ENCODE measurements at regions not wholly inside any gene's neighbourhood (a gene's known extent, or its start where the extent isn't known, plus 50 kb on each side); places are given as distances from the start of the nearest gene placed in this dataset.

- Histone ChIP-seq H3K9me3 (ENCODE audit: control insufficient read depth, insufficient read depth, low read length) (no peaks in the 10 kb centered on the region), H3K4me3 (ENCODE audit: low read length) (no peak overlapping the region), H3K27ac (ENCODE audit: low read length) (no peak overlapping the region), H3K4me1 (ENCODE audit: control insufficient read depth, insufficient read depth, low read length) (no peaks in the 10 kb centered on the region), H3K27me3 (ENCODE audit: control insufficient read depth, insufficient read depth, low read length) (no peaks in the 10 kb centered on the region), H3K36me3 (ENCODE audit: control insufficient read depth, insufficient read depth, low read length) (no peaks in the 10 kb centered on the region)
- Mint-ChIP-seq H3K9me3 (peaks cover 8 to 9% of the 10 kb centered on the region in 2 donors), H3K4me3 (no peak overlapping the region), H3K4me1 (no peaks in the 10 kb centered on the region), H3K27me3 (ENCODE audit: low read depth in 2 of 2) (no peaks in the 10 kb centered on the region), H3K27ac (no peak overlapping the region), H3K36me3 (no peaks in the 10 kb centered on the region)
- intact Hi-C loops (cut with micrococcal nuclease), result no loop called here
- WGBS (ENCODE audit: insufficient coverage), result 84% methylated on average over 6 of the region's 6 CpGs
- DNase-seq, result no peak
- TF ChIP-seq CTCF (IDR thresholded peaks at IDR 0.05), result no peak
- no peak for ATAC-seq
Observed at GRCh38 chr6:9810286-9810685, 604.6 kb downstream of the TFAP2A start.

- H3K27me3 ChIP-seq (ENCODE audit: control insufficient read depth, insufficient read depth, low read length), result no peaks in the 10 kb centered on the region
- H3K27me3 Mint-ChIP-seq (ENCODE audit: low read depth in 2 of 2), result no peaks in the 10 kb centered on the region
- DNase-seq (no peak), ATAC-seq (no peak)
- H3K4me1 ChIP-seq (ENCODE audit: control insufficient read depth, insufficient read depth, low read length), result no peaks in the 10 kb centered on the region
- 84% methylated on average over 5 of the region's 6 CpGs for WGBS (ENCODE audit: insufficient coverage)
- no peak overlapping the region for H3K4me3 ChIP-seq (ENCODE audit: low read length)
- no peak for TF ChIP-seq CTCF (IDR thresholded peaks at IDR 0.05)
- no peaks in the 10 kb centered on the region for H3K36me3 Mint-ChIP-seq
- H3K27ac ChIP-seq (ENCODE audit: low read length), result no peak overlapping the region
- intact Hi-C loops (cut with micrococcal nuclease), result no loop called here
- no peaks in the 10 kb centered on the region for H3K36me3 ChIP-seq (ENCODE audit: control insufficient read depth, insufficient read depth, low read length)
- H3K9me3 ChIP-seq (ENCODE audit: control insufficient read depth, insufficient read depth, low read length), result peaks cover 5% of the 10 kb centered on the region
- no peak overlapping the region for H3K4me3 Mint-ChIP-seq
- H3K4me1 Mint-ChIP-seq, result no peaks in the 10 kb centered on the region
- no peak overlapping the region for H3K27ac Mint-ChIP-seq
- H3K9me3 Mint-ChIP-seq, result peaks cover 8 to 11% of the 10 kb centered on the region in 2 donors
Observed at GRCh38 chr6:9806195-9806594, 608.7 kb downstream of the TFAP2A start.

GRCh38 chr6:9801249-9801754, 613.6 kb downstream of the TFAP2A start:
- no peaks in the 10 kb centered on the region for H3K27me3 Mint-ChIP-seq (ENCODE audit: low read depth in 2 of 2)
- H3K4me3 Mint-ChIP-seq, result no peak overlapping the region
- ATAC-seq (no peak), DNase-seq (no peak)
- H3K4me1 Mint-ChIP-seq, result no peaks in the 10 kb centered on the region
- TF ChIP-seq CTCF (IDR thresholded peaks at IDR 0.05), result no peak
- WGBS (ENCODE audit: insufficient coverage), result 81% methylated on average over 10 of the region's 11 CpGs
- Histone ChIP-seq H3K27ac (ENCODE audit: low read length) (no peak overlapping the region), H3K9me3 (ENCODE audit: control insufficient read depth, insufficient read depth, low read length) (peaks cover 5% of the 10 kb centered on the region), H3K4me3 (ENCODE audit: low read length) (no peak overlapping the region), H3K36me3 (ENCODE audit: control insufficient read depth, insufficient read depth, low read length) (no peaks in the 10 kb centered on the region), H3K27me3 (ENCODE audit: control insufficient read depth, insufficient read depth, low read length) (no peaks in the 10 kb centered on the region), H3K4me1 (ENCODE audit: control insufficient read depth, insufficient read depth, low read length) (no peaks in the 10 kb centered on the region)
- H3K9me3 Mint-ChIP-seq, result peaks cover 12 to 16% of the 10 kb centered on the region in 2 donors
- intact Hi-C loops (cut with micrococcal nuclease), result no loop called here
- H3K36me3 Mint-ChIP-seq, result no peaks in the 10 kb centered on the region
- H3K27ac Mint-ChIP-seq, result no peak overlapping the region

- Histone ChIP-seq H3K36me3 (ENCODE audit: control insufficient read depth, insufficient read depth, low read length) (no peaks in the 10 kb centered on the region), H3K27me3 (ENCODE audit: control insufficient read depth, insufficient read depth, low read length) (no peaks in the 10 kb centered on the region), H3K4me1 (ENCODE audit: control insufficient read depth, insufficient read depth, low read length) (no peaks in the 10 kb centered on the region), H3K4me3 (ENCODE audit: low read length) (no peak overlapping the region), H3K9me3 (ENCODE audit: control insufficient read depth, insufficient read depth, low read length) (peaks cover 3% of the 10 kb centered on the region), H3K27ac (ENCODE audit: low read length) (no peak overlapping the region)
- TF ChIP-seq CTCF (IDR thresholded peaks at IDR 0.05), result no peak
- no peaks in the 10 kb centered on the region for H3K27me3 Mint-ChIP-seq (ENCODE audit: low read depth in 2 of 2)
- H3K9me3 Mint-ChIP-seq, result peaks cover 9 to 14% of the 10 kb centered on the region in 2 donors
- H3K4me1 Mint-ChIP-seq, result no peaks in the 10 kb centered on the region
- no peak for ATAC-seq
- intact Hi-C loops (cut with micrococcal nuclease), result no loop called here
- no peak overlapping the region for H3K4me3 Mint-ChIP-seq
- DNase-seq, result no peak
- H3K36me3 Mint-ChIP-seq, result no peaks in the 10 kb centered on the region
- no peak overlapping the region for H3K27ac Mint-ChIP-seq
Observed at GRCh38 chr6:9799582-9799981, 615.3 kb downstream of the TFAP2A start.

Measured in natural killer cell (primary cell).